Neutrophil (primary cell): ENCODE measurements at regions not wholly inside any gene's neighbourhood (a gene's known extent, or its start where the extent isn't known, plus 50 kb on each side); places are given as distances from the start of the nearest gene placed in this dataset.

Experiments used
- H3K27ac ChIP-seq: fragments of 200-600 bp; sonication (generic); 2 replicates; pipeline ENCODE4 v1.5.1; 2016; ENCODE audit warnings: mild to moderate bottlenecking, moderate library complexity
- H3K27me3 ChIP-seq: fragments of 200-600 bp; sonication (generic); 2 replicates; pipeline ENCODE4 v1.6.0; 2016; ENCODE audit warnings: mild to moderate bottlenecking
- H3K36me3 ChIP-seq: fragments of 200-600 bp; sonication (generic); 2 replicates; pipeline ENCODE4 v1.5.1; 2017
- H3K4me1 ChIP-seq, 2 experiments: fragments of 200-600 bp in 1 of 2; sonication (generic) in 1 of 2; 1 replicate in 1 of 2; 2 replicates in 1 of 2; pipeline versions ENCODE4 v1.5.1 to v1.6.1; 2013 to 2016; ENCODE audit warnings: low read depth in 1 of 2, low read length in 1 of 2, mild to moderate bottlenecking in 1 of 2, moderate library complexity in 1 of 2; ENCODE audit not compliant: control insufficient read depth in 1 of 2, insufficient read depth in 1 of 2
- H3K4me3 ChIP-seq, 2 experiments: fragments of 200-600 bp in 1 of 2; sonication (generic) in 1 of 2; 1 replicate in 1 of 2; 2 replicates in 1 of 2; pipeline ENCODE4 v1.5.1; 2013 to 2016; ENCODE audit warnings: low read depth in 1 of 2, low read length in 1 of 2, mild to moderate bottlenecking in 1 of 2, moderate library complexity in 1 of 2
- H3K9me3 ChIP-seq: fragments of 200-600 bp; sonication (generic); 2 replicates; pipeline ENCODE4 v1.5.1; 2016
- CTCF ChIP-seq: fragments of 200-600 bp; sonication (generic); IDR thresholded peaks from 2 replicates; pipeline ENCODE4 v1.5.1; 2016; ENCODE audit warnings: antibody characterized with exemption

DNA sequence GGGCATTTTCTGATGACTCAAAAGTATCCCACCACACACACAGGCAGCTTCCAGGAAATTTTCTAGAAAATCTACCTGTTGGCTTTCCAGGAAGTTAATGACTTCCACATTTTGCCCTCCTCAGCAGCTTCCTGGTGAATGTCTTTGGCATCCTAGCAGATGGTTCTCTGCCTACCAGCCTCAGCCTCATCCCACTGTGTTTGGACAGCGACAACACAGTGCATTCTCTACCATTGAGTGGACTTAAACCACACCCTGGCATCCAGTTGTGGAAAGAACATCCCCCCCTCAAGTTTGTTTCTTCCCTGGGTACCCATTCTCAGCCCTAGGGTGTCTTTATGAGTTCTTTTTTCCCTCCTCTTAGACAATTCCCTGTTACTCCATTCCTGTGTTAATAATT, 50.8 kb upstream of the GADL1 start:
- Histone ChIP-seq H3K4me3 (no peak overlapping the region), H3K27me3 (no peaks in the 10 kb centered on the region), H3K9me3 (no peaks in the 10 kb centered on the region), H3K4me1 (peaks cover 8 to 17% of the 10 kb centered on the region in 2 experiments), H3K36me3 (no peaks in the 10 kb centered on the region), H3K27ac (no peak overlapping the region)
- no peak for TF ChIP-seq CTCF

- Histone ChIP-seq H3K9me3 (no peaks in the 10 kb centered on the region), H3K27ac (peak overlapping the region; percentile 72), H3K36me3 (no peaks in the 10 kb centered on the region), H3K27me3 (no peaks in the 10 kb centered on the region), H3K4me1 (peaks cover 8 to 17% of the 10 kb centered on the region in 2 experiments), H3K4me3 (no peak overlapping the region)
- no peak for TF ChIP-seq CTCF
These were observed 54.0 kb upstream of the GADL1 start for GRCh38 chr3:30948426-30948825.

- TF ChIP-seq CTCF = no peak
- no peak overlapping the region for H3K4me3 ChIP-seq
- no peaks in the 10 kb centered on the region for H3K27me3 ChIP-seq
- H3K36me3 ChIP-seq = no peaks in the 10 kb centered on the region
- no peak overlapping the region for H3K27ac ChIP-seq
- H3K9me3 ChIP-seq = no peaks in the 10 kb centered on the region
- H3K4me1 ChIP-seq = peaks cover 8 to 17% of the 10 kb centered on the region in 2 experiments
These were observed 57.4 kb upstream of the GADL1 start for GRCh38 chr3:30951826-30952225.

DNA sequence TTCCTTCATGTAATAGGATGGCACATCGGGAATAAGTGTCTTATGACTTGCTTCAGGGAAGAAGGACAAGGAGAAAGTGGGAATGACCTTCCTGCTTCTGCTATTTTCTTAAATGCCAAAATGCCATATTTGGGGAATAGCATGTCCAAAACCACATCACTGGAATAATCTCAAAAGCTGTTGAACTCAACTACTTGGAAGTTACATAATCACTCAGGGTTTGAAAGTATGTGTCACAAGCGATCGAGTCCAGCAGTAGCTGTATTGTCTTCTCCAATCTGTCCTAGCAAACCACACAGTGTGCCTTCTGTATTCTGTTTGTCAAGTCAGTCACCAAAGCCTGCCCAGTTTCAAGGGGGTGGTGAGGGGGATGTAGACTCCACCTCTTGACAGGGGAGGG, 58.3 kb upstream of the GADL1 start:
- TF ChIP-seq CTCF = no peak

GRCh38 chr3:30954426-30954825, 60.0 kb upstream of the GADL1 start:
- no peak for TF ChIP-seq CTCF
- Histone ChIP-seq H3K27ac (no peak overlapping the region), H3K36me3 (no peaks in the 10 kb centered on the region), H3K27me3 (no peaks in the 10 kb centered on the region), H3K4me1 (peaks cover 0 to under 1% of the 10 kb centered on the region in 2 experiments), H3K9me3 (no peaks in the 10 kb centered on the region), H3K4me3 (no peak overlapping the region)

More for the DNA sequence above, 58.3 kb upstream of the GADL1 start:
- Histone ChIP-seq H3K9me3 (no peaks in the 10 kb centered on the region), H3K4me3 (no peak overlapping the region), H3K27ac (no peak overlapping the region), H3K4me1 (peaks cover 8 to 17% of the 10 kb centered on the region in 2 experiments), H3K36me3 (no peaks in the 10 kb centered on the region), H3K27me3 (no peaks in the 10 kb centered on the region)

GRCh38 chr3:30962084-30962483, 67.6 kb upstream of the GADL1 start:
- Histone ChIP-seq H3K9me3 (no peaks in the 10 kb centered on the region), H3K27me3 (no peaks in the 10 kb centered on the region)
- no peak for TF ChIP-seq CTCF

More at GRCh38 chr3:30962084-30962483, 67.6 kb upstream of the GADL1 start:
- no peaks in the 10 kb centered on the region for H3K4me1 ChIP-seq
- H3K4me3 ChIP-seq = no peak overlapping the region
- no peaks in the 10 kb centered on the region for H3K36me3 ChIP-seq
- no peak overlapping the region for H3K27ac ChIP-seq
